GM18873 (cell line): ENCODE measurements at regions not wholly inside any gene's neighbourhood (a gene's known extent, or its start where the extent isn't known, plus 50 kb on each side); places are given as distances from the start of the nearest gene placed in this dataset.

Experiments
- ATAC-seq: cut with Tn5 transposase; IDR thresholded peaks from one replicate; pipeline ENCODE4 v1.9.1; 2021; ENCODE audit warnings: mild to moderate bottlenecking, moderate library complexity, moderate number of reproducible peaks; ENCODE audit not compliant: unreplicated experiment, low FRiP score

GRCh38 chr5:103434057-103434456 is 128.5 kb downstream of the NUDT12 start:
- ATAC-seq = no peak

- ATAC-seq = no peak
Measured at GRCh38 chr5:103433211-103433610, 129.4 kb downstream of the NUDT12 start.

GRCh38 chr5:103428923-103429322 is 133.7 kb downstream of the NUDT12 start:
- ATAC-seq = no peak

GRCh38 chr5:103428411-103428871 is 134.1 kb downstream of the NUDT12 start:
- no peak for ATAC-seq

GRCh38 chr5:103427326-103427725 is 135.3 kb downstream of the NUDT12 start:
- ATAC-seq = no peak

GRCh38 chr5:103425686-103426454 is 136.7 kb downstream of the NUDT12 start:
- no peak for ATAC-seq

- no peak for ATAC-seq
Measured at GRCh38 chr5:103424453-103425205, 138.0 kb downstream of the NUDT12 start.

- no peak for ATAC-seq
Measured at GRCh38 chr5:103424026-103424425, 138.6 kb downstream of the NUDT12 start.

- no peak for ATAC-seq
Measured at GRCh38 chr5:103422756-103423155, 139.8 kb downstream of the NUDT12 start.

- ATAC-seq = no peak
Measured at GRCh38 chr5:103414604-103415003, 148.0 kb downstream of the NUDT12 start.

- no peak for ATAC-seq
Measured at GRCh38 chr5:103411711-103412110, 150.9 kb downstream of the NUDT12 start.

- ATAC-seq = peak; percentile 99
Measured at GRCh38 chr5:103410172-103410571, 151.6 kb downstream of the MACIR start.

- ATAC-seq = no peak
Measured at GRCh38 chr5:103409013-103409670, 150.6 kb downstream of the MACIR start.

GRCh38 chr5:103408408-103408807 is 149.8 kb downstream of the MACIR start:
- no peak for ATAC-seq

- no peak for ATAC-seq
Measured at GRCh38 chr5:103407402-103407801, 148.8 kb downstream of the MACIR start.

- no peak for ATAC-seq
Measured at GRCh38 chr5:103404483-103404882, 145.9 kb downstream of the MACIR start.

- ATAC-seq = no peak
Measured at GRCh38 chr5:103402851-103403250, 144.3 kb downstream of the MACIR start.

GRCh38 chr5:103397739-103398581 is 139.4 kb downstream of the MACIR start:
- ATAC-seq = no peak

GRCh38 chr5:103394676-103395075 is 136.1 kb downstream of the MACIR start:
- ATAC-seq = no peak

- ATAC-seq = no peak
Measured at GRCh38 chr5:103393101-103393754, 134.7 kb downstream of the MACIR start.
